GM23248 (cell line): ENCODE measurements at regions not wholly inside any gene's neighbourhood (a gene's known extent, or its start where the extent isn't known, plus 50 kb on each side); places are given as distances from the start of the nearest gene placed in this dataset.

ENCODE experiments used
- DNase-seq: peaks from one replicate; pipeline ENCODE4 v3.0.0-alpha.2; 2015
- H2AFZ ChIP-seq: fragments of 200-600 bp; sonication (generic); 2 replicates; pipeline ENCODE4 v1.6.1; 2016; ENCODE audit warnings: antibody characterized with exemption
- H3F3A ChIP-seq: fragments of 200-600 bp; sonication (generic); 2 replicates; pipeline ENCODE4 v1.6.1; 2016; ENCODE audit warnings: mild to moderate bottlenecking, antibody characterized with exemption, mixed run types; ENCODE audit not compliant: insufficient read depth
- H3K27ac ChIP-seq: fragments of 200-600 bp; sonication (generic); 2 replicates; pipeline ENCODE4 v1.5.1; 2016; ENCODE audit warnings: mild to moderate bottlenecking
- H3K27me3 ChIP-seq: fragments of 200-600 bp; sonication (generic); replicated peaks from 2 replicates; pipeline ENCODE4 v1.6.1; 2016; ENCODE audit warnings: mild to moderate bottlenecking; ENCODE audit not compliant: insufficient read depth
- H3K36me3 ChIP-seq: fragments of 200-600 bp; sonication (generic); 2 replicates; pipeline ENCODE4 v1.6.1; 2016; ENCODE audit warnings: low read depth, mild to moderate bottlenecking
- H3K4me1 ChIP-seq: fragments of 200-600 bp; sonication (generic); 2 replicates; pipeline ENCODE4 v1.6.1; 2016; ENCODE audit warnings: mild to moderate bottlenecking; ENCODE audit not compliant: insufficient read depth
- H3K4me2 ChIP-seq: fragments of 200-600 bp; sonication (generic); one replicate; pipeline ENCODE4 v1.6.1; 2016; ENCODE audit warnings: mild to moderate bottlenecking; ENCODE audit not compliant: unreplicated experiment
- H3K4me3 ChIP-seq: fragments of 200-600 bp; sonication (generic); 2 replicates; pipeline ENCODE4 v1.5.1; 2016; ENCODE audit warnings: mild to moderate bottlenecking
- H3K79me2 ChIP-seq: fragments of 200-600 bp; sonication (generic); 2 replicates; pipeline ENCODE4 v1.6.1; 2016; ENCODE audit warnings: mild to moderate bottlenecking; ENCODE audit not compliant: insufficient read depth
- H3K9ac ChIP-seq: fragments of 200-600 bp; sonication (generic); 2 replicates; pipeline ENCODE4 v1.6.1; 2016; ENCODE audit warnings: mild to moderate bottlenecking
- H3K9me2 ChIP-seq: fragments of 200-600 bp; sonication (generic); 2 replicates; pipeline ENCODE4 v1.6.1; 2016; ENCODE audit warnings: mixed run types, mild to moderate bottlenecking, moderate library complexity; ENCODE audit not compliant: insufficient read depth
- H3K9me3 ChIP-seq: fragments of 200-600 bp; sonication (generic); one replicate; pipeline ENCODE4 v1.6.1; 2017; ENCODE audit warnings: low read depth
- H4K20me1 ChIP-seq: fragments of 200-600 bp; sonication (generic); 2 replicates; pipeline ENCODE4 v1.6.0; 2016; ENCODE audit not compliant: insufficient read depth
- EZH2 ChIP-seq: fragments of 200-600 bp; sonication (generic); IDR thresholded peaks from 2 replicates; pipeline ENCODE4 v1.6.1; 2018; ENCODE audit warnings: antibody characterized with exemption, mild to moderate bottlenecking; ENCODE audit not compliant: insufficient read depth, poor library complexity, severe bottlenecking
- EZH2phosphoT487 ChIP-seq: fragments of 200-600 bp; sonication (generic); IDR thresholded peaks from 2 replicates; pipeline ENCODE4 v1.6.1; 2018; ENCODE audit warnings: antibody characterized with exemption, moderate library complexity, mild to moderate bottlenecking, low read depth; ENCODE audit not compliant: insufficient read depth
- WGBS, 2 experiments: methylation state at CpG; one replicate each; pipeline ENCODE4 v1.1.6; 2015 to 2017; ENCODE audit warnings: low lambda C conversion rate in 2 of 2, low coverage in 1 of 2; ENCODE audit errors: missing lambda C conversion rate in 2 of 2; 5-methylcytosine and 5-hydroxymethylcytosine counted together
- in situ Hi-C: fragments of 300-500 bp; cut with MboI; formaldehyde crosslinking; loops from 2 replicates; pipeline ENCODE4 v1.15.0; 2020

- Histone ChIP-seq H3F3A (no peaks in the 10 kb centered on the region), H3K4me3 (no peak overlapping the region), H3K79me2 (no peaks in the 10 kb centered on the region), H3K27me3 (no peaks in the 10 kb centered on the region), H3K9me3 (no peaks in the 10 kb centered on the region), H4K20me1 (no peaks in the 10 kb centered on the region), H3K9ac (no peak overlapping the region), H3K4me2 (no peak overlapping the region), H3K27ac (no peak overlapping the region), H3K9me2 (no peaks in the 10 kb centered on the region), H3K36me3 (no peaks in the 10 kb centered on the region), H2AFZ (no peak overlapping the region), H3K4me1 (no peaks in the 10 kb centered on the region)
- no peak for DNase-seq
- in situ Hi-C loops = no loop called here
- TF ChIP-seq EZH2 = no peak
- no peak for TF ChIP-seq EZH2phosphoT487
- 30 to 33% methylated on average over 7 of the region's 7 CpGs for WGBS, 2 experiments
Measured at GRCh38 chr11:15535414-15535813, 420.7 kb downstream of the INSC start.

GRCh38 chr11:15536438-15536837 lies 421.7 kb downstream of the INSC start:
- no peaks in the 10 kb centered on the region for H3K4me1 ChIP-seq
- H3K27me3 ChIP-seq = no peaks in the 10 kb centered on the region
- no peak for DNase-seq
- in situ Hi-C loops = no loop called here
- H4K20me1 ChIP-seq = no peaks in the 10 kb centered on the region
- 2 to 9% methylated on average over 2 of the region's 2 CpGs for WGBS, 2 experiments
- no peaks in the 10 kb centered on the region for H3K36me3 ChIP-seq
- no peak overlapping the region for H3K9ac ChIP-seq
- H3K9me3 ChIP-seq = no peaks in the 10 kb centered on the region
- TF ChIP-seq EZH2 = no peak
- no peak for TF ChIP-seq EZH2phosphoT487
- H3K4me2 ChIP-seq = no peak overlapping the region
- H3K27ac ChIP-seq = no peak overlapping the region
- no peak overlapping the region for H2AFZ ChIP-seq
- H3K9me2 ChIP-seq = no peaks in the 10 kb centered on the region
- no peaks in the 10 kb centered on the region for H3K79me2 ChIP-seq
- H3F3A ChIP-seq = no peaks in the 10 kb centered on the region
- H3K4me3 ChIP-seq = no peak overlapping the region

DNA sequence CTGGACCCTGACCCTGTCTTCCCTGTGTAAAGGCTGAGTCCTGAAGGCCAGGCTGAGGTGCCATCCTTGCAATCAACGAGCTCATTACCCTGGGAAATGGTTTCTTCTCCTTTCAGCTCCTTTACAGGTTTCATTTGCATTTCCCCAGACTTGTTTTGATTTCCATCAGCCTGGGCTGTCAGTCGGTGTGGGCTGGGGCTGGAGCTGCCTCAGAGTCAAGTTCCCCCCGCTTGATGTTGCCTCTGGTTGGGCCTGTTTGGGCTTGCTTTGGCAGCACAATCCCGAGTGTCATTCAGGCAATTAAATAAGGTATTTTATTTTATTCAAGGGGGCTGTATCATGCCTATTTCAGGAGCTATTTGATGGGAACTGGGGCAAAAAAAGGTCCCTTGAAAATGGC lies 424.9 kb downstream of the INSC start:
- DNase-seq = no peak
- H3K4me1 ChIP-seq = no peaks in the 10 kb centered on the region
- in situ Hi-C loops = no loop called here

GRCh38 chr11:15541079-15541478 lies 426.4 kb downstream of the INSC start:
- Histone ChIP-seq H3F3A (no peaks in the 10 kb centered on the region), H3K4me3 (no peak overlapping the region), H3K27me3 (no peaks in the 10 kb centered on the region), H3K27ac (no peak overlapping the region), H3K79me2 (no peaks in the 10 kb centered on the region), H3K9ac (no peak overlapping the region), H3K9me2 (no peaks in the 10 kb centered on the region), H4K20me1 (no peaks in the 10 kb centered on the region), H3K9me3 (no peaks in the 10 kb centered on the region), H2AFZ (no peak overlapping the region), H3K4me1 (no peaks in the 10 kb centered on the region), H3K36me3 (no peaks in the 10 kb centered on the region), H3K4me2 (no peak overlapping the region)
- 19 to 24% methylated on average over 3 of the region's 3 CpGs for WGBS, 2 experiments
- no peak for TF ChIP-seq EZH2
- TF ChIP-seq EZH2phosphoT487 = no peak
- in situ Hi-C loops = no loop called here
- DNase-seq = no peak

More for the DNA sequence above, 424.9 kb downstream of the INSC start:
- TF ChIP-seq EZH2 = no peak
- no peak for TF ChIP-seq EZH2phosphoT487
- Histone ChIP-seq H3K27ac (no peak overlapping the region), H3K9me3 (no peaks in the 10 kb centered on the region), H3K9me2 (no peaks in the 10 kb centered on the region), H3K4me3 (no peak overlapping the region), H2AFZ (no peak overlapping the region), H4K20me1 (no peaks in the 10 kb centered on the region), H3K79me2 (no peaks in the 10 kb centered on the region), H3K4me2 (no peak overlapping the region), H3K27me3 (no peaks in the 10 kb centered on the region), H3K36me3 (no peaks in the 10 kb centered on the region), H3F3A (no peaks in the 10 kb centered on the region), H3K9ac (no peak overlapping the region)
- 14% methylated on average over 4 of the region's 4 CpGs for WGBS, 2 experiments

DNA sequence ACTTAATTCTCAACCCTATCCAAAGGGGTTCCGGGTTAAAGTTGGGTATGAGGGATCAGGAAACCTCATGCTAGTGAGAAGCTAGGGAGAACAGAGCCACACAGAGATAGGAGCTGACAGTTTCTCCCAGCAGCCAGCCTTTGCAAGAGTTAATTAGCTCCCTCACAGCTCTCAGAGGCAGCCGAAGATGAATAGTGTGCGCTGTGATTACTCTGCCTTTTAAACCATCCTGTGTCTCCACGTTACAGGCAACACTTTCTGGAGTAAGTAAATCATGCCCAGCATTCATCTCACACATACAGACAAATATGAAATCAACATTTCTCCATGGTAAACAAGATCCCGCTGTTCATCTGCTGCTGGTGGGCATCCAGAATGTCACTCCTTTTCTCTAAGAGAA lies 429.6 kb downstream of the INSC start:
- Histone ChIP-seq H3K4me3 (no peak overlapping the region), H3K9ac (no peak overlapping the region), H3K79me2 (no peaks in the 10 kb centered on the region), H3K27me3 (no peaks in the 10 kb centered on the region), H3K4me2 (no peak overlapping the region), H3K27ac (no peak overlapping the region), H3K9me3 (no peaks in the 10 kb centered on the region), H3K36me3 (no peaks in the 10 kb centered on the region), H3K9me2 (no peaks in the 10 kb centered on the region), H2AFZ (no peak overlapping the region), H3F3A (no peaks in the 10 kb centered on the region), H3K4me1 (no peaks in the 10 kb centered on the region), H4K20me1 (no peaks in the 10 kb centered on the region)
- in situ Hi-C loops = no loop called here
- DNase-seq = no peak
- TF ChIP-seq EZH2 (no peak), EZH2phosphoT487 (no peak)
- WGBS, 2 experiments = 35 to 38% methylated on average over 5 of the region's 5 CpGs
